Endothelial cell of umbilical vein (primary cell): ENCODE measurements at regions not wholly inside any gene's neighbourhood (a gene's known extent, or its start where the extent isn't known, plus 50 kb on each side); places are given as distances from the start of the nearest gene placed in this dataset.

Experiments
- BruUV-seq: library from RNA; stranded (reverse); fragments of 400-500 nt; replicated peaks from 2 replicates; lab custom pipeline; 2021; lab: Mats Ljungman, UMichigan
- CTCF ChIA-PET: fragments of 300-600, 350-600 bp; sonication (Branson Sonifier 250); formaldehyde crosslinking; loops from one replicate; lab custom pipeline; 2021; ENCODE audit warnings: antibody characterized with exemption, inconsistent platforms; lab: Charles Lee
- POLR2A ChIA-PET: fragments of 300-600, 350-600 bp; sonication (Branson Sonifier 250); formaldehyde crosslinking; loops from one replicate; lab custom pipeline; 2021; ENCODE audit warnings: antibody characterized with exemption, inconsistent platforms; lab: Charles Lee
- DNase-seq: peaks from one replicate; pipeline ENCODE4 v3.0.0-alpha.2; 2011; ENCODE audit warnings: low read depth, low spot score
- FAIRE-seq: peaks from 2 replicates; lab custom pipeline; 2011; peaks lifted over from hg19 to GRCh38; lab: Jason Lieb, UNC
- H2AFZ ChIP-seq: 2 replicates; pipeline ENCODE4 v1.6.0; 2012; ENCODE audit warnings: low read depth, low read length, control low read depth, inconsistent platforms
- H3K27ac ChIP-seq: 2 replicates; pipeline ENCODE4 v1.5.1; 2011; ENCODE audit warnings: low read depth, mild to moderate bottlenecking, control low read depth, low read length, moderate library complexity; ENCODE audit not compliant: insufficient read depth
- H3K27me3 ChIP-seq, 2 experiments: 2 replicates each; pipeline versions ENCODE4 v1.6.0 to v1.6.1; 2011; ENCODE audit warnings: low read length in 2 of 2, mixed read lengths in 1 of 2; ENCODE audit not compliant: control insufficient read depth in 2 of 2, insufficient read depth in 2 of 2
- H3K36me3 ChIP-seq, 2 experiments: 2 replicates in 1 of 2; 3 replicates in 1 of 2; pipeline ENCODE4 v1.5.1; 2011; ENCODE audit warnings: low read length in 2 of 2, mild to moderate bottlenecking in 1 of 2, moderate library complexity in 1 of 2; ENCODE audit not compliant: control insufficient read depth in 2 of 2, insufficient read depth in 2 of 2; ENCODE audit errors: extremely low read depth in 1 of 2
- H3K4me1 ChIP-seq: 3 replicates; pipeline ENCODE4 v1.5.1; 2011; ENCODE audit warnings: mild to moderate bottlenecking, low read length; ENCODE audit not compliant: control insufficient read depth, insufficient read depth; ENCODE audit errors: extremely low read depth
- H3K4me2 ChIP-seq: 2 replicates; pipeline ENCODE4 v1.6.1; 2011; ENCODE audit warnings: low read length, control low read depth, mixed read lengths; ENCODE audit not compliant: insufficient read depth
- H3K4me3 ChIP-seq, 3 experiments: fragments of 200-600 bp in 1 of 3; sonication (generic), shearing (Covaris generic) in 1 of 3; replicated peaks in 1 of 3; 2 replicates each; pipeline ENCODE4 v1.5.1; 2011 to 2016; ENCODE audit warnings: control low read depth in 3 of 3, low read length in 3 of 3, mild to moderate bottlenecking in 2 of 3, inconsistent platforms in 1 of 3, low read depth in 1 of 3, moderate library complexity in 1 of 3; ENCODE audit not compliant: insufficient read depth in 1 of 3
- H3K79me2 ChIP-seq: 2 replicates; pipeline ENCODE4 v1.6.0; 2012; ENCODE audit warnings: low read length, inconsistent platforms; ENCODE audit not compliant: control insufficient read depth, insufficient read depth
- H3K9ac ChIP-seq: replicated peaks from 2 replicates; pipeline ENCODE3; 2011; ENCODE audit warnings: low read length, control low read depth; ENCODE audit not compliant: insufficient read depth; ENCODE audit errors: extremely low read depth
- H3K9me1 ChIP-seq: replicated peaks from 3 replicates; pipeline ENCODE4 v1.6.0; 2011; ENCODE audit warnings: mild to moderate bottlenecking, low read length; ENCODE audit not compliant: control insufficient read depth, insufficient read depth; ENCODE audit errors: extremely low read depth
- H3K9me3 ChIP-seq: replicated peaks from 2 replicates; pipeline ENCODE4 v1.5.1; 2012; ENCODE audit warnings: low read length, inconsistent platforms; ENCODE audit not compliant: control insufficient read depth, insufficient read depth
- H4K20me1 ChIP-seq: replicated peaks from 2 replicates; pipeline ENCODE3; 2011; ENCODE audit warnings: mild to moderate bottlenecking, low read length; ENCODE audit not compliant: control insufficient read depth, insufficient read depth; ENCODE audit errors: extremely low read depth
- EZH2 ChIP-seq: IDR thresholded peaks from 2 replicates; pipeline ENCODE4 v1.6.1; 2012; ENCODE audit warnings: borderline replicate concordance, low read depth, mild to moderate bottlenecking, moderate library complexity, low read length, inconsistent platforms; ENCODE audit not compliant: severe bottlenecking
- FOS ChIP-seq: IDR thresholded peaks from 2 replicates; pipeline ENCODE4 v1.6.1; 2011; ENCODE audit warnings: mild to moderate bottlenecking, low read length, moderate library complexity, borderline replicate concordance; ENCODE audit not compliant: insufficient read depth
- GATA2 ChIP-seq: IDR thresholded peaks from 2 replicates; pipeline ENCODE4 v1.7.0; 2011; ENCODE audit warnings: low read depth, mild to moderate bottlenecking, moderate library complexity, mixed read lengths, low read length; ENCODE audit not compliant: insufficient read length, insufficient read depth
- JUN ChIP-seq: IDR thresholded peaks from 2 replicates; pipeline ENCODE4 v1.6.1; 2011; ENCODE audit warnings: borderline replicate concordance, low read depth; ENCODE audit not compliant: insufficient read length, insufficient read depth
- MAX ChIP-seq: IDR thresholded peaks from 2 replicates; pipeline ENCODE4 v1.6.1; 2011; ENCODE audit not compliant: insufficient read depth, insufficient read length
- MYC ChIP-seq: IDR thresholded peaks from one replicate; pipeline ENCODE4 v1.6.1; 2011; ENCODE audit warnings: mild to moderate bottlenecking, low read depth, low read length
- POLR2A ChIP-seq: IDR thresholded peaks from 2 replicates; pipeline ENCODE4 v1.6.1; 2012; ENCODE audit warnings: low read depth, mild to moderate bottlenecking, control low read depth, low read length
- POLR2AphosphoS5 ChIP-seq: IDR thresholded peaks from 2 replicates; pipeline ENCODE4 v1.6.1; 2012; ENCODE audit warnings: low read depth, mild to moderate bottlenecking, control low read depth, low read length, moderate library complexity; ENCODE audit not compliant: insufficient read depth
- dilution Hi-C: fragments of 300-500 bp; cut with MboI; formaldehyde crosslinking; loops from one replicate; pipeline ENCODE4 v1.15.0; 2019; ENCODE audit warnings: low sequenced_read_pairs; ENCODE audit not compliant: extremely low pct_ligation_motif_present
- intact Hi-C: fragments of 100-400 bp; cut with micrococcal nuclease; formaldehyde crosslinking; loops from one replicate; pipeline ENCODE4 v1.10.0; 2022
- TF ChIP-seq, protein P1 (sequence below), 2 donors: IDR thresholded peaks; 1 replicate in 1 of 2; 2 replicates in 1 of 2; pipeline ENCODE4 v1.5.1; 2011; ENCODE audit warnings: low read length in 2 of 2, mild to moderate bottlenecking in 2 of 2, moderate library complexity in 2 of 2, control low read depth in 1 of 2, inconsistent platforms in 1 of 2, low read depth in 1 of 2; ENCODE audit not compliant: insufficient read depth in 1 of 2; ENCODE audit errors: extremely low read depth in 1 of 2

DNA sequence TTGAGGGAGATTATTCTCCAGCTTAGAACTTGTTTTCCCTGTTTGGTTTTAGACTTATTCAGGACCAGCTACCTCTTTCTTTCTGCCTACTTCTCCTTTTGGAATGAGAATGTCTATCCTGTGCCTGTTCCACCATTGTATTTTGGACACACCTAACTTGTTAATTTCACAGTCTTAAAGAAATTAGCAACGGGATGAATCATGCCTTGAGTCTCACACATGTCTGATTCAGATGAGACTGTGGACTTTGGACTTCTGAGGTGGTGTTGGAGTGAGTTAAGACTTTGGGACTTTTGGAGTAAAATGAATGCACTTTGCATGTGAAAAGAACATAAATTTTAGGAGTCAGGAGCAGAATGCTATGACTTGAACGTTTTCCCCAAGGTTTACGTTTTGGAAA is 581.4 kb downstream of the CDH11 start:
- no TSS peak for BruUV-seq

More for the DNA sequence above, 581.4 kb downstream of the CDH11 start:
- CTCF ChIA-PET = no interaction called here
- Histone ChIP-seq H3K79me2 (no peaks in the 10 kb centered on the region), H3K27me3 (no peaks in the 10 kb centered on the region), H3K27ac (no peak overlapping the region), H3K9me3 (no peaks in the 10 kb centered on the region), H2AFZ (no peak overlapping the region), H3K4me3 (no peak overlapping the region), H3K9me1 (no peaks in the 10 kb centered on the region), H4K20me1 (no peaks in the 10 kb centered on the region), H3K9ac (no peak overlapping the region), H3K4me1 (no peaks in the 10 kb centered on the region), H3K4me2 (no peak overlapping the region), H3K36me3 (no peaks in the 10 kb centered on the region)
- no peak for TF ChIP-seq MYC
- TF ChIP-seq POLR2AphosphoS5 = no peak
- TF ChIP-seq JUN = no peak
- no peak for TF ChIP-seq EZH2
- TF ChIP-seq POLR2A = no peak
- TF ChIP-seq MAX = no peak
- TF ChIP-seq FOS = no peak
- no peak for TF ChIP-seq GATA2
- TF ChIP-seq, protein P1, sequence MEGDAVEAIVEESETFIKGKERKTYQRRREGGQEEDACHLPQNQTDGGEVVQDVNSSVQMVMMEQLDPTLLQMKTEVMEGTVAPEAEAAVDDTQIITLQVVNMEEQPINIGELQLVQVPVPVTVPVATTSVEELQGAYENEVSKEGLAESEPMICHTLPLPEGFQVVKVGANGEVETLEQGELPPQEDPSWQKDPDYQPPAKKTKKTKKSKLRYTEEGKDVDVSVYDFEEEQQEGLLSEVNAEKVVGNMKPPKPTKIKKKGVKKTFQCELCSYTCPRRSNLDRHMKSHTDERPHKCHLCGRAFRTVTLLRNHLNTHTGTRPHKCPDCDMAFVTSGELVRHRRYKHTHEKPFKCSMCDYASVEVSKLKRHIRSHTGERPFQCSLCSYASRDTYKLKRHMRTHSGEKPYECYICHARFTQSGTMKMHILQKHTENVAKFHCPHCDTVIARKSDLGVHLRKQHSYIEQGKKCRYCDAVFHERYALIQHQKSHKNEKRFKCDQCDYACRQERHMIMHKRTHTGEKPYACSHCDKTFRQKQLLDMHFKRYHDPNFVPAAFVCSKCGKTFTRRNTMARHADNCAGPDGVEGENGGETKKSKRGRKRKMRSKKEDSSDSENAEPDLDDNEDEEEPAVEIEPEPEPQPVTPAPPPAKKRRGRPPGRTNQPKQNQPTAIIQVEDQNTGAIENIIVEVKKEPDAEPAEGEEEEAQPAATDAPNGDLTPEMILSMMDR (IDR thresholded peaks at IDR 0.05; ENCODE audit: extremely low read depth in 1 of 2, insufficient read depth in 1 of 2, low read depth in 1 of 2, low read length in 2 of 2) = no peak
- intact Hi-C loops (no loop called here), dilution Hi-C loops (no loop called here)
- DNase-seq (no peak), FAIRE-seq (no peak)
- POLR2A ChIA-PET = no interaction called here
